Ovary (tissue), 3 donors: ENCODE measurements at regions not wholly inside any gene's neighbourhood (a gene's known extent, or its start where the extent isn't known, plus 50 kb on each side); places are given as distances from the start of the nearest gene placed in this dataset.

Experiments used
- CTCF ChIP-seq, 3 donors: fragments of 450-650 bp in 2 of 3; fragments of 200-600 bp in 1 of 3; IDR thresholded peaks; one replicate each; pipeline versions ENCODE4 v1.5.1 to v1.8.0; 2016 to 2022; ENCODE audit warnings: antibody characterized with exemption in 3 of 3, mild to moderate bottlenecking in 1 of 3
- POLR2A ChIP-seq: fragments of 450-650 bp; IDR thresholded peaks from one replicate; pipeline ENCODE4 v1.6.1; 2017; ENCODE audit warnings: antibody characterized with exemption, mild to moderate bottlenecking, moderate library complexity
- donor health status: DM: no; HTN: no; CAD: no.

DNA sequence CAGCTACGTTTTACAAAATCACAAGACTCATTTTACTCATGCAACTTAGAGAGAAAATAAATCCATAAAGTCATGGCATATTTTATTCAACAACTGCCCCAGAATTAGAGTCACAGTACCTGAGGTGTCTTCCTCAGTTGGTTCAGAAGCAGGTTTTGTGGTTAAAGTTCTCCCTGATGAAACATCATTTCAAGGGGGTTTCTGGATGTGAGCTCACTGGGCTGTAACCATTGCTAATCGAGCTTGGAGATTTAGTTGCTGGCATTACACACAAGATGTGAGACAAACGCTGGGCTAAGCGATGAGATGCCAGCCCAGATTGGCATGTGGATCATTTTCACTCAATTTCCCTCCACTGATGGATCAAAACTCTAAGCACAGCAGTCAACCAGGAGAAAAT is 131.3 kb downstream of the PRELID2 start:
- TF ChIP-seq CTCF (IDR thresholded peaks at IDR 0.05) (no peak), POLR2A (no peak)
